ENCODE measurements at regions not wholly inside any gene's neighbourhood (a gene's known extent, or its start where the extent isn't known, plus 50 kb on each side); places are given as distances from the start of the nearest gene placed in this dataset.

DNA sequence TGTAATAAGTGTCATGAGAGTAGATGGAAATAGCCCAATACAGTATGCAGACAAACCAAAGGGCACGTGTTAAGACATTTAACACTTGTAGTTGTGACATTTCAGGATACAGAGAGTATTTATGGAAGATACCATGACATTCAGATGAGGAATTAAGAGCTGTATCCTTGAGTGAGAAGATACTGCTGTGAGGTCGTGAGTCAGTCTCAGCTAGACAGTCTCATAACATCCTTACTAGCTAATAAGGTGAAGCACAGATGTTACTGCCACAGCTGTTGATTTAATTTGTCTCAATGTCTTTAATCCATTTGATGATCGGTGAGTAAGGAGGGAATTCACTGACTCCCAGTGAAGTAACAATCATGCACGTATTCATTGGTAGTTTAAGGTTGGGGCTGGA lies 288.0 kb upstream of the AKR1E2 start:
- TF ChIP-seq, protein P1, sequence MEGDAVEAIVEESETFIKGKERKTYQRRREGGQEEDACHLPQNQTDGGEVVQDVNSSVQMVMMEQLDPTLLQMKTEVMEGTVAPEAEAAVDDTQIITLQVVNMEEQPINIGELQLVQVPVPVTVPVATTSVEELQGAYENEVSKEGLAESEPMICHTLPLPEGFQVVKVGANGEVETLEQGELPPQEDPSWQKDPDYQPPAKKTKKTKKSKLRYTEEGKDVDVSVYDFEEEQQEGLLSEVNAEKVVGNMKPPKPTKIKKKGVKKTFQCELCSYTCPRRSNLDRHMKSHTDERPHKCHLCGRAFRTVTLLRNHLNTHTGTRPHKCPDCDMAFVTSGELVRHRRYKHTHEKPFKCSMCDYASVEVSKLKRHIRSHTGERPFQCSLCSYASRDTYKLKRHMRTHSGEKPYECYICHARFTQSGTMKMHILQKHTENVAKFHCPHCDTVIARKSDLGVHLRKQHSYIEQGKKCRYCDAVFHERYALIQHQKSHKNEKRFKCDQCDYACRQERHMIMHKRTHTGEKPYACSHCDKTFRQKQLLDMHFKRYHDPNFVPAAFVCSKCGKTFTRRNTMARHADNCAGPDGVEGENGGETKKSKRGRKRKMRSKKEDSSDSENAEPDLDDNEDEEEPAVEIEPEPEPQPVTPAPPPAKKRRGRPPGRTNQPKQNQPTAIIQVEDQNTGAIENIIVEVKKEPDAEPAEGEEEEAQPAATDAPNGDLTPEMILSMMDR (IDR thresholded peaks at IDR 0.05), result no peak
- TF ChIP-seq POLR2A (IDR thresholded peaks at IDR 0.05), result no peak

Data from thyroid gland (tissue), 4 donors.